Upper lobe of left lung (tissue), 4 donors: ENCODE measurements at regions not wholly inside any gene's neighbourhood (a gene's known extent, or its start where the extent isn't known, plus 50 kb on each side); places are given as distances from the start of the nearest gene placed in this dataset.

ENCODE experiments used
- CTCF ChIP-seq, 6 experiments: fragments of 450-650 bp in 4 of 6; fragments of 200-600 bp in 2 of 6; sonication (generic) in 2 of 6; IDR thresholded peaks; one replicate each; pipeline ENCODE4 v1.5.1; 2016 to 2019; ENCODE audit warnings: antibody characterized with exemption in 6 of 6
- EP300 ChIP-seq, 4 donors: sonication (generic); formaldehyde crosslinking; IDR thresholded peaks; one replicate each; pipeline ENCODE4 v1.5.1; 2017; ENCODE audit warnings: antibody characterized with exemption in 4 of 4, control low read depth in 2 of 4
- POLR2A ChIP-seq, 4 donors: fragments of 450-650 bp; IDR thresholded peaks; one replicate each; pipeline ENCODE4 v1.5.1; 2016 to 2017; ENCODE audit warnings: antibody characterized with exemption in 4 of 4, mild to moderate bottlenecking in 2 of 4
- POLR2AphosphoS5 ChIP-seq, 2 donors: sonication (generic); formaldehyde crosslinking; IDR thresholded peaks; one replicate each; pipeline ENCODE4 v1.5.1; 2017; ENCODE audit warnings: antibody characterized with exemption in 2 of 2

GRCh38 chr10:11387044-11387443, 224.4 kb downstream of the USP6NL start:
- TF ChIP-seq POLR2A (IDR thresholded peaks at IDR 0.05) (no peak), CTCF (IDR thresholded peaks at IDR 0.05) (no peak), POLR2AphosphoS5 (IDR thresholded peaks at IDR 0.05) (no peak), EP300 (IDR thresholded peaks at IDR 0.05) (no peak)
